PC-3 (cell line): ENCODE measurements at regions not wholly inside any gene's neighbourhood (a gene's known extent, or its start where the extent isn't known, plus 50 kb on each side); places are given as distances from the start of the nearest gene placed in this dataset.

Experiments used
- ATAC-seq: fragments of 200-7000 bp; cut with Tn5 transposase; 2 replicates; pipeline ENCODE4 v1.9.1; 2020; ENCODE audit warnings: mild to moderate bottlenecking, moderate library complexity
- BruUV-seq: library from RNA; stranded (reverse); fragments of 400-500 nt; replicated peaks from 2 replicates; lab custom pipeline; 2021; lab: Mats Ljungman, UMichigan
- CTCF ChIA-PET: fragments of 300-600 bp; sonication (Branson Sonifier 250); formaldehyde crosslinking; loops from one replicate; lab custom pipeline; 2022; ENCODE audit warnings: antibody characterized with exemption; lab: Charles Lee
- POLR2A ChIA-PET: fragments of 300-600 bp; sonication (Branson Sonifier 250); formaldehyde crosslinking; loops from one replicate; lab custom pipeline; 2022; ENCODE audit warnings: antibody characterized with exemption; ENCODE audit not compliant: unreplicated experiment; lab: Charles Lee
- DNase-seq: peaks from one replicate; pipeline ENCODE4 v3.0.0-alpha.2; 2015
- H2AFZ ChIP-seq: fragments of 300-600 bp; sonication (generic); 2 replicates; pipeline ENCODE4 v1.6.0; 2016; ENCODE audit warnings: antibody characterized with exemption, low read length
- H3F3A ChIP-seq: fragments of 300-600 bp; sonication (generic); one replicate; pipeline ENCODE4 v1.6.0; 2017; ENCODE audit warnings: antibody characterized with exemption, low read length, control low read depth, mild to moderate bottlenecking; ENCODE audit not compliant: unreplicated experiment
- H3K27ac ChIP-seq: fragments of 300-600 bp; sonication (generic); 2 replicates; pipeline ENCODE4 v1.5.1; 2016; ENCODE audit warnings: mild to moderate bottlenecking, low read length
- H3K27me3 ChIP-seq: fragments of 300-600 bp; sonication (generic); 2 replicates; pipeline ENCODE4 v1.6.1; 2016; ENCODE audit warnings: low read length, mixed read lengths
- H3K36me3 ChIP-seq: fragments of 300-600 bp; sonication (generic); 2 replicates; pipeline ENCODE4 v1.6.1; 2016; ENCODE audit warnings: low read depth, mixed run types, low read length, mixed read lengths
- H3K4me1 ChIP-seq: fragments of 300-600 bp; sonication (generic); 2 replicates; pipeline ENCODE4 v1.5.1; 2016; ENCODE audit warnings: low read length; ENCODE audit not compliant: insufficient read depth
- H3K4me2 ChIP-seq: fragments of 300-600 bp; sonication (generic); 2 replicates; pipeline ENCODE4 v1.6.0; 2016; ENCODE audit warnings: low read length
- H3K4me3 ChIP-seq: fragments of 300-600 bp; sonication (generic); 2 replicates; pipeline ENCODE4 v1.5.1; 2016; ENCODE audit warnings: mild to moderate bottlenecking, low read length, mixed read lengths
- H3K79me2 ChIP-seq: fragments of 300-600 bp; sonication (generic); 2 replicates; pipeline ENCODE4 v1.6.1; 2017; ENCODE audit warnings: low read length, mixed read lengths
- H3K9ac ChIP-seq: fragments of 300-600 bp; sonication (generic); 2 replicates; pipeline ENCODE4 v1.6.0; 2016; ENCODE audit warnings: mild to moderate bottlenecking, low read length
- H3K9me2 ChIP-seq: fragments of 300-600 bp; sonication (generic); replicated peaks from 2 replicates; pipeline ENCODE4 v1.6.1; 2016; ENCODE audit warnings: mixed run types, low read length, mixed read lengths
- H3K9me3 ChIP-seq: fragments of 300-600 bp; sonication (generic); 2 replicates; pipeline ENCODE4 v1.6.1; 2016; ENCODE audit warnings: low read length, mixed read lengths
- H4K20me1 ChIP-seq: fragments of 300-600 bp; sonication (generic); 2 replicates; pipeline ENCODE4 v1.6.1; 2016; ENCODE audit warnings: low read length, mixed read lengths
- EZH2 ChIP-seq: fragments of 300-600 bp; sonication (generic); IDR thresholded peaks from one replicate; pipeline ENCODE4 v1.6.1; 2017; ENCODE audit warnings: antibody characterized with exemption, mild to moderate bottlenecking, low read length; ENCODE audit not compliant: unreplicated experiment
- EZH2phosphoT487 ChIP-seq: fragments of 300-600 bp; sonication (generic); IDR thresholded peaks from 2 replicates; pipeline ENCODE4 v1.6.1; 2018; ENCODE audit warnings: mild to moderate bottlenecking, antibody characterized with exemption, low read length, borderline replicate concordance
- intact Hi-C: fragments of 100-400 bp; cut with micrococcal nuclease; formaldehyde crosslinking; loops from 2 replicates; pipeline ENCODE4 v1.9.0; 2023
- TF ChIP-seq, protein P1 (sequence below): fragments of 300-600 bp; sonication (generic); conservative IDR thresholded peaks from 2 replicates; pipeline ENCODE4 v1.5.1; 2017; ENCODE audit warnings: antibody characterized with exemption, low read depth, mild to moderate bottlenecking, low read length

DNA sequence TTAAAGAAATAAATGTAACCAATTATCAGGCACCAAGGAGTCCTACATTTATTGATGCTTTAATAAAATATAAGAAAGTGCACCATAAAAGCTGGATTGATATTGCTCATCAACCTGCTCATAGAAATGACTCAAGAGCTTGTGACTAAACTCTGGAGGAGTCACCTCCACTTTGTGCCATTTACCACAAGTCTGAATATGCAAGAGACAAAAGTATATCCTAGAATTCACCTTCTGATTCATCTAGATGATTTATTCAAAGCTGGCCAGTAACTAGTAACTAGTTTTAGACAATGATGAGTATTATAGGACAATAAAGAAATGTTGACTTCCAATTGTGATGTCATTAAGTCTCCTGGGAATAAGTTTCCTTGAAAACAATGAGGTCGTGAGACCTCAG, 146.0 kb upstream of the SOX11 start:
- H4K20me1 ChIP-seq: no peaks in the 10 kb centered on the region
- H3K9me3 ChIP-seq: no peaks in the 10 kb centered on the region
- DNase-seq: peak; percentile 15
- BruUV-seq: no TSS peak
- no peak overlapping the region for H3K9ac ChIP-seq
- ChIA-PET POLR2A (no interaction called here), CTCF (no interaction called here)
- no peak for ATAC-seq
- no peak overlapping the region for H3K4me3 ChIP-seq
- intact Hi-C loops: no loop called here
- no peaks in the 10 kb centered on the region for H3K36me3 ChIP-seq
- no peaks in the 10 kb centered on the region for H3K79me2 ChIP-seq
- H3K27ac ChIP-seq: no peak overlapping the region
- H3F3A ChIP-seq: no peaks in the 10 kb centered on the region
- no peak for TF ChIP-seq EZH2phosphoT487
- TF ChIP-seq, protein P1, sequence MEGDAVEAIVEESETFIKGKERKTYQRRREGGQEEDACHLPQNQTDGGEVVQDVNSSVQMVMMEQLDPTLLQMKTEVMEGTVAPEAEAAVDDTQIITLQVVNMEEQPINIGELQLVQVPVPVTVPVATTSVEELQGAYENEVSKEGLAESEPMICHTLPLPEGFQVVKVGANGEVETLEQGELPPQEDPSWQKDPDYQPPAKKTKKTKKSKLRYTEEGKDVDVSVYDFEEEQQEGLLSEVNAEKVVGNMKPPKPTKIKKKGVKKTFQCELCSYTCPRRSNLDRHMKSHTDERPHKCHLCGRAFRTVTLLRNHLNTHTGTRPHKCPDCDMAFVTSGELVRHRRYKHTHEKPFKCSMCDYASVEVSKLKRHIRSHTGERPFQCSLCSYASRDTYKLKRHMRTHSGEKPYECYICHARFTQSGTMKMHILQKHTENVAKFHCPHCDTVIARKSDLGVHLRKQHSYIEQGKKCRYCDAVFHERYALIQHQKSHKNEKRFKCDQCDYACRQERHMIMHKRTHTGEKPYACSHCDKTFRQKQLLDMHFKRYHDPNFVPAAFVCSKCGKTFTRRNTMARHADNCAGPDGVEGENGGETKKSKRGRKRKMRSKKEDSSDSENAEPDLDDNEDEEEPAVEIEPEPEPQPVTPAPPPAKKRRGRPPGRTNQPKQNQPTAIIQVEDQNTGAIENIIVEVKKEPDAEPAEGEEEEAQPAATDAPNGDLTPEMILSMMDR: no peak
- no peak for TF ChIP-seq EZH2
- H2AFZ ChIP-seq: no peak overlapping the region
- H3K4me1 ChIP-seq: no peaks in the 10 kb centered on the region
- no peaks in the 10 kb centered on the region for H3K27me3 ChIP-seq
- H3K4me2 ChIP-seq: no peak overlapping the region
- no peaks in the 10 kb centered on the region for H3K9me2 ChIP-seq

DNA sequence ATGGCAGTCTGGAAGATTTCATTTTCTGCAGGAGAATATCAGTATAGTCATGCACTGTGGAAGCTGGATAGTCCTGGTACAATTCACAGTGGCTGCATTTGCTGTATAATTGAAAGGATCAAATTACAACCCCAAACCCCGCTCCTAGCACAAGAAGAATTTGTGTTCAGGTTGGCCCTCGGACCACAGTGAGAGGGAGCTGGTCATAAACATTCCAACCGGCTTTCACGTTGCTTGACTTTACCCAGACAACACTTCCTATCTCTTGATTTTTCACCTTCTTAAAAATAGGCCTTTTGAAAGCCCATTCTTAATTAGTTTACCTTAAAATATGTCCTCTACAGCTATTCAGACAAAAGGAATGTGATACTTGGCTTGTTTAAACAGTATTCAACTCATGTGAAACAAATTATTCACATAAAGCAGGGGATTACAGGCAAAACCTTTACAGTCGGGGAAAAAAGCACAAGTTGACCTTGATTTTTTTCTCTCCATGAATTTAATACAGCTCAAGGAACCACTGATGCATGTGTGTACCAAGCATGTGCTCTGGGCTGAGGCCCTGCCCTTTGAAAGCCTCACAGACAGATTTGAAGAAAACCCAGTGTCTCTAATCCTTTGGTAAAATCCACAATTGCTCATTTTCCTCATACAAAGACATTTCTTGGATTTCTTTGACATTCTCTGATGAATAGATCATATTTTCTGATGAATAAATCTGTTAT, 143.0 kb upstream of the SOX11 start:
- ChIA-PET CTCF (no interaction called here), POLR2A (no interaction called here)
- ATAC-seq: no peak
- Histone ChIP-seq H3K9me3 (peaks cover 4% of the 10 kb centered on the region; the same call in 1 of the 2 replicates), H3K36me3 (no peaks in the 10 kb centered on the region), H3K4me2 (no peak overlapping the region), H3K79me2 (no peaks in the 10 kb centered on the region), H3K4me1 (no peaks in the 10 kb centered on the region), H3F3A (no peaks in the 10 kb centered on the region), H3K27ac (no peak overlapping the region), H3K27me3 (no peaks in the 10 kb centered on the region), H2AFZ (no peak overlapping the region), H3K9me2 (no peaks in the 10 kb centered on the region), H3K9ac (no peak overlapping the region), H4K20me1 (no peaks in the 10 kb centered on the region), H3K4me3 (no peak overlapping the region)
- DNase-seq: no peak
- no TSS peak for BruUV-seq
- intact Hi-C loops: no loop called here
- TF ChIP-seq EZH2 (no peak), EZH2phosphoT487 (no peak)
- TF ChIP-seq, protein P1: no peak

DNA sequence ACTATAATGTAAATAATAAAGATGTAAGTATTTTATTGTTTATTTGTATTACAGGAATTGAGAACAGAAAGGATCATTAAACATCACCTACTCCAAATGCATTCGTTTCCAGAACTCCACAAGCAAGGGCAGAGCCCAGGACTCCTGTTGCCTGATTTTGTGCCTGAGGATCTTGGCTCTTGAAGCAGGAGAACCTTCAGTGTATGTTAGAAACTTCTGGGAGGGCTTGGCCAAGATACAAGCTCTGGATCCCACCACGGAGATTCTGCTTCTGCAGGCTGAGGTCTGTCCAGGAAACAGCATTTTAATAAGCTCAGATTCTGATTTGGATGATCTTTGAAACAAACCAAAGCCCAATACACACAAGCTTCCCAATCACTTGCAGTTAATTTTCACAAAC, 142.4 kb upstream of the SOX11 start:
- H2AFZ ChIP-seq: no peak overlapping the region
- TF ChIP-seq EZH2: no peak
- TF ChIP-seq EZH2phosphoT487: no peak
- TF ChIP-seq, protein P1: no peak
- no peak overlapping the region for H3K9ac ChIP-seq
- no peaks in the 10 kb centered on the region for H3K36me3 ChIP-seq
- ChIA-PET CTCF (no interaction called here), POLR2A (no interaction called here)
- no peaks in the 10 kb centered on the region for H3K27me3 ChIP-seq
- no TSS peak for BruUV-seq
- no peak overlapping the region for H3K4me3 ChIP-seq
- ATAC-seq: no peak
- intact Hi-C loops: no loop called here
- H3K9me3 ChIP-seq: peaks cover 4% of the 10 kb centered on the region; the same call in 1 of the 2 replicates
- H3K79me2 ChIP-seq: no peaks in the 10 kb centered on the region
- no peaks in the 10 kb centered on the region for H3F3A ChIP-seq
- H3K4me2 ChIP-seq: no peak overlapping the region
- no peak overlapping the region for H3K27ac ChIP-seq
- DNase-seq: no peak
- H3K9me2 ChIP-seq: no peaks in the 10 kb centered on the region
- H3K4me1 ChIP-seq: no peaks in the 10 kb centered on the region
- no peaks in the 10 kb centered on the region for H4K20me1 ChIP-seq
